Stimulated activated CD4-positive, alpha-beta T cell treated with anti-CD3 and anti-CD28 coated beads, Interleukin-1b, Interleukin-23, amount 100 ng/mL, for 1 hour (primary cell): ENCODE measurements at regions not wholly inside any gene's neighbourhood (a gene's known extent, or its start where the extent isn't known, plus 50 kb on each side); places are given as distances from the start of the nearest gene placed in this dataset.

ENCODE experiments used
- DNase-seq, 2 donors: peaks; one replicate each; pipeline ENCODE4 v3.0.0-alpha.2; 2020; ENCODE audit warnings: low read depth in 2 of 2

DNA sequence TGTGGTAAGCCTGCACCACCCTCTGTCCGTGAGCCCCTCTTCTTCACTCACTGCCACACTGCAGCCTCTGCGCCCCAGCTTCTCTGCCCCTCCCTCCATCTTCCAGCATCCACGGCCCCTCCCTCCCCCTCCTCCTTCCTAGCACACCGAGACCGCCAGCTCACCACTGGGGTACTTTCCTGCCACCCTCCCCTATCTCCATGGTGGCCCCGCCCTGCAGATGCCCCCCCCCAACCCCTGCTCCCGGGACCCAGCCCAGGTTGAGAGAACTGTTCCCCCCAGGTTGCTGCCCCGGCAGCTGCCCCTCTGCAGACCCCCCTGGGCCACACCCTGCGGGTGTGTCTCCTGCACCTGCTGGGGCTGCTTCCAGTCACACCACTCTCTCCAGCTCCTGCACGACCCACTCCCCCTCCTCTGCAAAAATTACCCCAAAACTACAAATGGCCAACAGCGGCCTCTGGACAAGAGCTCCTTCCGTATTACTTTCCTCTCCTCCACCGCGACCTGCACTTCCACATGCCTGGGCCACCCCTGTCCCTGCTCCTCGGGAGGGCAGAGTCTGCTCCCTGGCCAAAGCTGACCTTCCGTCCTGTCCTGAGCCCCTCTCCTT is 209.2 kb upstream of the PPP2R2D start:
- DNase-seq = no peak

DNA sequence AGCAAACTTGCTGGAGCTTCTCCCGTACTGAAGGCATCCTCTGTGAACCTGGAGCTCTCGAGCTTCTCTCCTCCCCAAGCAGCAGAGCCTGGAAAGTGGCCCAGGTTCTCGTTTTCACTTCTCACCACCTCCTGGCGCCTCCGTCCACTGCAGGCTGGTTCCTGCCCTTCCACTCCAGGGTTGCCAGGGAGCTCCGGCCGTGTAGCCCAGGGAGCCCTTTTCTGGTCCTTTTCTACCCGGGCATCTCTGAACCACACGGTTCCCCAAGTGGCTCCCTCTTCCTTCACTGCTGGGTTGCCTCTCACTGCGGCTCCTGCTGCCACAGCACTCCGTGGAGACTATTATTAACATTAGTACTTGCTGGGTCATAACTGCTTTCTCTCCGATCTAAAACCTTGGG is 208.6 kb upstream of the PPP2R2D start:
- DNase-seq = no peak

DNA sequence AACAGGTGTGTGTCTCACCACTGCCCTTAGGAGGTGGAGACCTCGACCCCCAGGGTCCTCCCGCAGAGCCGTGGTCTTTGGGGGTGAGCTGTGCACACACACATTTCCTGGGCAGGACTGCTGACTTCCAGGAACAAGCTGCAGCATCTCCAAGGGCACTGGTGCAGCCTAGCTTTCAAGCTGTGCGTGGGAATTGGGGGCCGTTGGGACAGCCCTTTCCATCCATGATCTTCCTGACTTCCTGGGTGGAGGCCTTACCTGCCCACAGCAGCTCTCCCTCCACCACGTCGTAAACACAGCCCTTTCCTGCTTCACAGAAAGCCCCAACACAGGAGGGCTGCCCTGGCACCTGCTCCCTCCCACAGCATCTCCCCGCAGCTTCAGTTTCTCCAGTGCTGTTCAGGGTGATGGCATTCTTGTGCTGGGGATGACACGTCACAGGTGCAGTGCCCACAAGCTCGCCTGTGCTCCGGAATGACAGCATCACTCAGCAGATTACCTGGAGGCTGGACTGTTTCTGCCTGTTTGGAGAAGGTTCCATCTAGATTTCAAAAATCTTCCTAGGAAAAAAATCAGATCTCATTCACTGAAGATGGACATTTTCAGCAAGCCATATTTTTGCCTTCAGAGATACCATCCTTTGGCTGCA is 208.0 kb upstream of the PPP2R2D start:
- DNase-seq = no peak

DNA sequence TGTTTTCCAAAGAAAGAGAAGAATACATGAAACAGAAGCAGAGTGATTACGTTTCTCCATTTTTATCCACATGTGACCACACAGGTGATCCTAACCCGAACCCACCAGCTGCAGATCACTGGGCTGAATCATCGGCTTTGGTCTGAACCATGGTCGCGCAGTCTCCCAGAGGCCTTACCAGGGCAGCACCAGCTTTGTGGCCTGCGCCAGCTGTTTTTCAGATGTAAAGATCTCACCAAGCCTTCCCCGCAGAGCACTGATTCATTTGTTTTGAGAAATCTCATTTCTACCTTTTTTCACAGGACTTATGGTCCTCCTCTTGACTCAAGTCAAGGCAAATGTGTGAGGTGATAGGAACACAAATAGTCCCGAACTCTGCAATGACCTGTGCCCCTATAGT is 207.0 kb upstream of the PPP2R2D start:
- no peak for DNase-seq

DNA sequence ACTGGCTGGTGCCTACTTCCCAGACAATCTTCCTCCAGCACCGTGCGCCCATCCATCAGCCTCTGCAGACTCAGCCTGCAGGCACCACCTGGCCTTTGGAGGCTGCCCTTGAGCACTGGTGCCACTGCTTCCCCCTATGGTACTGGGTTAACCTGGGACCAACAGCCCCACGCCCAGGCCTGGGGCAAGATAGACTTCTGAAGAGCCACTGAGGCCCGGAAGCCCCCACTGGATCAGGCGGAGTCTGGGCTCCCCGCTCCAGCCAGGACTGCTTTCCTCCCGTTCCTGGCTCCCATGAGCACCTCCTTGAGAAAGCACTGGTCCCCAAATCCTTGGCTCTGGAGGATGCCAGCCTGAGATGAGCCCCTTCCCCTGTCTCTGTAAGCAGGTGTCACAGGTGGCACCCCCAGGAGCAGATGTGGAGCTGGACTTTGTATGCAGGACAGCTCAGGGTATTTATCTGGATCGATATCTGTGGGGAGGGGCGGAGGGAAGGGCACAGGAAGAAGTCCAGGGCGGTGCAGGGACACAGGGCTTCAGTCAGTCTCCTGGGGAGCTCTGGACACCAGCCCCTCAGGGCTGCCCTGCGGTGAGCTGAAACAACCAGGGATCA is 206.5 kb upstream of the PPP2R2D start:
- no peak for DNase-seq

DNA sequence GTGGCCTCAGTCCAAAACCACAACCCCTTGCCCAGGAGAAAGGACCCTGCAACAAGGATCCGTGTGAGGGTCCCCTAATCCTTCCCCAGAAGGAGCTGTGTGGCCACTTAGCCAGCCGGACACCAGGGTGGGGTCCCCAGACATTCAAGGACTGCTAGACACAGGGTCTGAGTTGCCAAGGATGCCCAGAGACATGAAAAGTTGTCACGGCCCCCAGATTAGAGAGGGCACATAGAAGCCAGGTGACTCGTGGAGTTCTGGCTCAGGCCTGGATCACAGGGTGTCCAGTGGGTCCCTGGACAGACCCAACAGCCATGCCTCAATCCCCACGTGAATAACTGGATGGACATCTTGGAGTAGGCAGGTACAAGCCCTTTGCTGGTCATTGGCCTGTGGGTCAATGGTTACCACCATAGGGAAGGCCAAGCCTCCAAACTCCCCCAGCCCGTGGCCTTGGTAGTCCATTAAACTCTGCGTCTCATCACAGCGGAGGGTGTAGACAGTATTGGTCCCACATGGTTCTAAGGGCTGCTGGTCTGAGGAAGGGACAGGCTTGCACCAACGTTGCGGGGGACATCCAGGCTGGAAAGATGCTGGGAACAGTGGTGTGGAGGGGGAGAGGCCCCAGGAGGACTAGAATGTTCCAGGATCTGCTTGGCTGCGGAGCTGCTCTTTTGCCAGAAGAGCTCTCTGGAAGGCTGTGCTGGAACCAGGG is 205.9 kb upstream of the PPP2R2D start:
- DNase-seq = no peak

DNA sequence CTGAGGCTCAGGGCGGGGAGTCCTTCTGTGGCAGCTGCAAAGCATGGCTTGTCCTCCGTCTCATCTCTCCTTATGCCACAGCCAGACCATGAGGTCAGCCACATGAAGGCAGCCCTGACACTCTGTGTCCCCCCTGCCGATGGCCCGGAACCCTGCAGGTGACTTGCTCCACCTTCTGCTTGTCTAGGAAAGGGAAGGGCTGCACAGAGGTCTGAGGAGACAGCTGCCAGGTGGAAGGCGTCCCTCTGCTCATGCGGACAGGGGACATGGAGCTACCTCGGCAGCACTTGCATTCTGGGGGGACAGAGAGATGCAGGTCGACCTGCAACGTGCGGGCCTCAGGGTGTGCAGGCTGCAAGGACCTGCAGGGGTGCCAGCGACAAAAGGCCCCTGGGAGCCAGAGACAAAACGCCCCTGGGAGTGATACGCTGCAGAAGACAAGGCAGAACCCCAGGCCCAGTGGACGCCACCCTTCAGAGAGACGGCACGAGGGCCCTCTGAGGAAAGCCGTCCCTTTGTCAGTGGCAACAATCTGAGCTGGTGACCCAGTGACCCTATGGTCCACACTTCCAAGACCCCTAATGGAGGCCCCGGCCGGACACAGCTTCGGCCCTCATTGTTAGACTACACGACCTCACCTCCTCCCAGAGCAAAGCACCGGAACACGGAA is 205.2 kb upstream of the PPP2R2D start:
- DNase-seq = no peak

DNA sequence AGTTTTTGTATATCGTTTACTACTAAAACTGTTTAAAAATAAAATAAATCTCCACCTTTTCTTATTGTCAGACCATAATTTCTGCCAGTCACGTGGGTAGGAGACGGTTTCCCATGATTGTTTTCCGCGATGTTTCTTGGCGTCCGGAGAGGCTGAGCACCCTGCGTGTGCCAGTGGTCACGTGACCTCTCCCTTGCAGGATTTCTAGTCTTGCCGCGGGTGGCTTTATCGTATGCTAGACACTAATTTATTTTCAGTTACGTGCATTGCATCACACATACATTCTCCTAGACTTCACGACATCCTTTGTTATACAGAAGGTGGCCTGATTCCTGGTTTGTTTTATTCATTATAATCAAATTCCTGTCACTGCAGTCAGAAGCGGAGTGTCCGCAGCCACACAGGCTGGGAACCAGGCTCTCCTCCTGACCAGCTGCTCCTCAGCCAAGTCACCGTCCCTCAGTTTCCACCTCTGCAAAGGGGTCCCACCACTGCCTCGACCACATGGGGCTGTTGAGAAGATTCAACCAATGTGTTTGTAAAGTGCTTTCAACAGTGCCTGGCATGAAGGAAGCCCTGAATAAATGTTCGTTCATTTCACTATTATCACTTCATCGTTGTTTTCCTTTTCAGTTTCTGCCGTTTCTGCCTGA is 203.2 kb upstream of the PPP2R2D start:
- DNase-seq = no peak

DNA sequence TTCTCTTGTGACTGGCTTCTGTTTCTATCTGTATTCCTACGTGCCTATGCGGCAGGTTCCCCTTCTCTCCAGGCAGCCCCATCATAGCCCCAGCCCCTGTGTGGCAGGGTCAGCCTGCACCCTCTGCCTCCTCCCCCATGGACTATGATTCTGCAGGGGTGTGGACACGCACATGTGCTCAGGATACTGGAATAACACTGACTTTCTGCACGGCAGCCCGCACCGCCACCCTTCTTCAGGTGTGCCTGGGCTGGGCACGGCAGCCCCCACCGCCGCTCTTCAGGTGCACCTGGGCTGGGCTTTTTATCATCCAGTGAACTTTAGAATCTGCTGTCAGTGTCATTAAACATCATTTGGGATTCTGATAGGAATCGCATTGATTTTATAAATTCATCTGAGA is 202.6 kb upstream of the PPP2R2D start:
- no peak for DNase-seq

DNA sequence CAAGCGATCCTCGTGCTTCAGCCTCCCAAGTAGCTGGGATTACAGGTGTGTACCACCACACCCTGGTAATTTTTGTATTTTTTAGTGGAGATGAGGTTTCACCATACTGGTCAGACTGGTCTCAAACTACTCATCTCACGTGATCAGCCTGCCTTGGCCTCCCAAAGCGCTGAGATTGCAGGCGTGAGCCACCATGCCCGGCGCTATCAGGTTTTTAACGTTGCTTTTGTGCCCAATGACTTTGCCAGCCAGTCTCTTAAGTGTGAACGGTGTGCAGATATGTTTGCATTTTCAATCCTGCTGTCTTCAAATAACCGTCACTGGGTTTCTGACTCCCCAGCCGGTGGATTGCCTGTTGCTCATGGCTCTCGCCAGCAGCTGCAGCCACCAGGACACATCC is 201.8 kb upstream of the PPP2R2D start:
- no peak for DNase-seq

DNA sequence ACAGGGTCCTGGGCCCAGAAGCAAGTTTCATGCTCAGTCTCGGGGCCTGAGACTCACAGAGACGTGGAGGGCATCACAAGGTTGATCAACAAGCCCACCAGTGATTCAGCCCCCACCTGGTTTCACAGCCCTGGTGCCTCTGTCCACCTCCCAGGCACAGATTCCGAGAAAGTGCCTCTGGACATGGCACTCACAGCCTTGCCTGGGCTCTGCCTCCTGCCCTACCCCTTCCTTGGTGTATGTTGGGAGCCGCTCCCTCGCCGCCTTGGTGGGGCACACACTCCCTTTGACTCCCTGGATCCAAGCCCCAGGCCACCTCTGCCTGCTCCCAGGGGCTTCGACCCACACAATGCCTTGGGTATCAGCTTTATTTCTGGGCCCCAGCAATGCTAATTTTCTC is 200.8 kb upstream of the PPP2R2D start:
- no peak for DNase-seq

DNA sequence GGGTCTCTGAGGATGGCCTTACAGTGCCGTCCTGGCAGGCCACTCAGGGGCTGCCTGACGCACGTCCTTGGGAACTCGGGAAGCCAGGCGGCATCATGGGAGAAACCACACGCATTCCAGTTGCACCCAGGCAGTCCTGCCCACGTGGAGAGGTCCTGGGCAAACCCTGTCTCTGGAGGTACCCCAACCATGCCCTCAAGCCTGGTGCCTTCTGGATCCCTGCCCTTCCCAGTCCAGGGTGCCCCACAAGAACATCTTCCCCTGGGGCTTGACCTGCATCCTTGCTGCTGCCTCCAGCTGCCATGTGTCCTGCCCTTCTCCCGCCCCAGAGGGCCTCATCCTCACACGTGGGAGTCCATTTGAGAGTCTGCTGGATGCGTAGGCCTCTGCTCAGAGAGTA is 200.3 kb upstream of the PPP2R2D start:
- DNase-seq = no peak

DNA sequence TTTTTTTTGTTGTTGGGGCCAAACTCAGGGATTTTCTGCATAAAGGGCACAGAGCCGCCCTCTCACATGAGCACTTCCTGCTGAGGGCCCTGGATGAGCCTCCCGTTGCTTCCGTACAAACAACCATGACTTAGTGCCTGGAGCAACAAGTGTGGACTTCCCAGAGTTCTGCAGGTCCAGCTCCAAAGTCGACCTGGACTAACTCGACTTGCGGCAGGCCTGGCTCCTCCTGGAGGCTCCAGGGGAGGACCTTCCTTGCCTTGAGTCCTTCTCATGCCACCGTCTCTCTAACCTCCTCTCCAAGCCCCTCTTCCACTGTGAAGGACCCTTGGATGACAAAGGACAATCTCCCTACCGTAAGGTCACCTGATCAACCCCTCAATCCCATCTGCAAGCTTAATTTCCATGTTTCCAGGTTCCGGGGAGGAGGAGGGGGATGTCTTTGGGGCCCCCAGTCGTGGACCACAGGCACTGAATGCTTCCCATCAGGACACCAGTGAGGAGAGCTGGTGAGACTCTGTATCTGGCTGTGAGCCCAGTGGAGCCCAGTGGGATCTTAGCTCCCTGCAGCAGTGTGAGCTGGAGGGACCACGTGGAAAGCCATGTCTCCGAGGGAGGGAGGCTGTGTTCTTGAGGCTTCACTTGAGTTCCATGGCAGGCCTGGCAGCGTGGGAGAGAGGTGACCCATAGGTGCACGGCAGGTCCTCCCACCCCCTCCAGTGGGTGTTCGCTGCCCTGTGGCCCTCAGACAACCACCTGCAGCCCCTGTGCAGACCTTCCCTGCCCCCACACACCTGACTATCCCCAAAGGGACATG is 199.5 kb upstream of the PPP2R2D start:
- no peak for DNase-seq

DNA sequence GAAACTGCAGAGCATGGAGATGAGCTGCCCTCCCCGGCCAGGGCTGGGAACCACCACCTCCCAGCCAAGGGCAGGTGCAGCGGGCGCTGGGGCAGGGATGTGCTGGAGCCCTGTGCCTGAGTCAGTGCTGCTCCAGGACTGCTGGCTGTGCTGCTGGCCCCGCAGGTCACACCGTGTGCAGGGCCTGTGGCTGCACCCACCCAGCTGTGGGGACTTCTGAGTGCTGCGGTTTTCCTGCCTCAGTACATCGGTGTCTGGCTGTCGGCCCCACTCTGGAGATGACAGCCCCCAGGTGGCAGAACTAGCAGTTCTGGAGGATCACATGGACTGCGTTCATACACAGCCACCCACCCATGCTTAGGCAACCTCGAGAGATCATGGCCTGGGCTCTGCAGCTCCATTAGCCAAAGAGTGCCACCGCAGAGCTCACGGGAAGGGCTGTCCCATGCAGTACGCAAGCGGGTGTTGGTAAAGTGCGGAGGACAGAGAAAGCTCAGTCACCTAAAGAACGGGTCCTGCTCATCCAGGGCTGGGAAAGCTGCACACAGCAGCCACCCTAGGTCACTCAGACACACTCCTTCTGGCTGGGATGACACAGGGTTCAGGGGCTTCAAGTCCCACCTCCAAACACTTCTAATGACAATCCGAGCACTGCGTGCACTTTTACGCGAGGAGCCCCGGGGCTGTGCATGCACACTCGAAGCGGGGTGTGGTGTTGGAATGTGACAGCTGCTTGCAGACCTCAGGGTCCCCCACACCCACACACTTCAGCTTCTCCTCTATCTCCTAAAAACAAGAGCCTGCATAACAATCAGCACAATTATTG is 198.1 kb upstream of the PPP2R2D start:
- DNase-seq = no peak

DNA sequence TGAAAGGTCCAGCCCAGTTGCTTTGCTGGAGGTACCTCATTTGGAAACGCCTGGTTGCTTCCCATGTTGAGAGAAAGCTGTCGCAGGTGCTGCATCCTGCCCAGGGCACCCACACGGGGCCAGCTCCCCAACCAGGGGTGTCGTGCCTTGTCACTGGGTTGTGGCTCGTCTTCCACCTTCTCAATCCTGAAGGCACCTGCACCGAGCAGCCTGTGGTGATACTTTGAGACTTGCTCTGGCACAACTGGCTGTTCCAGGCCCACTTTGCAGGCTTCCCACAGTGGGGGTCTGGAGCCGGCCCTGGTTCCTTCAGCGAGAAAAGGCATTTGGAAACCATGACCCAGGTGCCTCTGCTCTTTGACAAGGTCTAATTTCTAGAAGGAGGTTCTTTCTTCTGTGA is 197.3 kb upstream of the PPP2R2D start:
- no peak for DNase-seq

DNA sequence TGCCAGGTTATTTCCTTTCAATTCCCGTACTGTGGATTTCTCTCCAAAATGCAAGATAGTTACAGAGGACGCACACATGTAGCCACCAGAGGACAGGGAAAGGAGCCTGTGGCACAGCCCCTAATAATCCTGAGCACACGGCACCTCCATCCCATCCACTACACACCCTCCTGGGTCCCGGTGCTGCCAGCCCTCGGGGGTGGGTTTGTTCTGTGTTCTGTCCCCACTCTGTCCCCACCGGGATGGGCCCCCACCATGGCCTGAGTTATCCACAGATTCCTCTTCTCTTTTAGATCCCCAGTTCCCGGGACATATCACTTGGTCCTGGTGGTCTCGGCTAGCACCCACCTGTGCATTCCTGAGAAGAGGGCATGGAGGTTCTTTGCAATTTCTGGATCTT is 196.9 kb upstream of the PPP2R2D start:
- no peak for DNase-seq

DNA sequence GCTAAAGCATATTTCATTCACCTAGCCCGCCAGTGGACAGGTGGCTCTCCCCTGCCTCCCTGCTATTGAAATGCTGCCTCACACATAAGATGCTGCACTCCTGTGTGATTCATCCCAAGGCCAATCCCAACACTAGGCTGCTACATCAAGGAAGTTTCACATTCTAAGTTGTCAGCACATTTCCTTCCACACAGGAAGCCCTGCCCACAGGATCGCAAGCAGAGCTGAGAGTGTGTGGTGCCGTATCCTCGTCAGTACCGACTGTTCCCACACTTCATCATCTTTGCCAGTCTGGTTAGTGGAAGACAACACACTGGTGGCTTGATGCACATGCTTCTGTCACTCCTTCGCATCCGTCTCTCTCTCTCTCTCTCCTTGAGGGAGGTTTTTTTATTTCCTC is 194.3 kb upstream of the PPP2R2D start:
- DNase-seq = no peak

DNA sequence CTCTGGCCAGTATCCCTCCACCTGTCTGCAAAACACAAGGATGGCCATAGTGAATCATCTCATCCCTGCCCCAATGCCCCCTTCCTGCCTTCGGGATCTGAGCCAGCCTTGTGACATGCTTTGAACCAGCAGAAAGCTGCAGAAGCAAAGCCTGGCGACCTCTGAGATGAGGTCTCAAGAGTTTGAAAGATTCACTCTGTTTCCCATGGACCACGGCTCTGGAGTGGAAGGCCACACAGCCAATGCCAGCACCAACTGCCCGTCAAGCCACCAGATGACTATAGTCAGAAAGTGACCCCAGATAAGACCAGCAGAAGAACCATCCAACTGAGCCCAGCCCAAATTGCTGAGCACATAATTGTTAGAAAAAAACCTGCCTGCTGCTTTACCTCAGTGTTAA is 193.9 kb upstream of the PPP2R2D start:
- no peak for DNase-seq

DNA sequence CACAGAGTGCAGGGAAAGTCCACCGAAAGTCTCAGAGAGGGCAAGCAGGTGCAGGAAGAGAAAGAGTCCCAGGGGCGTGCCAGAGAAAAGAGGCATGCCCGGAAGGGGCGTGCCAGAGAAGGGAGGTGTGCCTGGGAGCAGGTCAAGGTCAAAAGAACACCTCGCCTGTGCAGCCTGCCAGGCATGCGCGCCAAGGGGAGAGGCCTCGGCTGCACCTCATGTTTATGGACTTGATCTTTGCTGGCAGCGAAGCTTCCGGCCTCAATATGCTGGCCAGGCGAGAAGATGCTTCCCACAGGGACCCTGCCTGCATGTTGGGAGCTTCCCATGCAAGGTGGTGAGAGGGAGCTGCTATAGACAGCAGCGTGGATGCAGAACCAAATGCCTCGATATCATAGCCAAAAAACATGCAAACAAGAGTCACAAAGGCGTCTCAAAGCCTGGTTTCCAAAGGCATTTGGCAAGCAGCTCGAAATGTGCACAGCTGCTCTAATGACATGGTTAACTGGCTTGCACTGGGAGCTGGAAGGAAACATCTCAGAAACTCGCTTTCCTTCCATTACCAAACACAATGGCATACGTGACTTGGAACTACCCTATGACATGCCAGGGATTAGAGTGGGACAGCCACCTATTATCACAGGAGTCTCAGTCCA is 192.5 kb upstream of the PPP2R2D start:
- DNase-seq = no peak
